HL-60 (cell line): ENCODE measurements at regions not wholly inside any gene's neighbourhood (a gene's known extent, or its start where the extent isn't known, plus 50 kb on each side); places are given as distances from the start of the nearest gene placed in this dataset.

Source experiments
- DNase-seq, 2 experiments: peaks; one replicate each; pipeline ENCODE4 v3.0.0-alpha.2; 2010 to 2020; ENCODE audit warnings: low read depth in 1 of 2, low spot score in 1 of 2
- H3K27ac ChIP-seq: fragments of 250-450 bp; sonication (Bioruptor Pico); replicated peaks from 2 replicates; pipeline ENCODE4 v1.5.1; 2020; ENCODE audit warnings: mild to moderate bottlenecking, moderate library complexity
- H3K27me3 ChIP-seq: fragments of 250-450 bp; sonication (Bioruptor Pico); 2 replicates; pipeline ENCODE4 v1.5.1; 2021; ENCODE audit warnings: mild to moderate bottlenecking, moderate library complexity; ENCODE audit not compliant: insufficient read depth, poor library complexity, severe bottlenecking
- H3K4me3 ChIP-seq: replicated peaks from 2 replicates; pipeline ENCODE4 v1.5.1; 2011; ENCODE audit warnings: mild to moderate bottlenecking, control low read depth, low read length; ENCODE audit not compliant: insufficient read depth
- CTCF ChIP-seq: IDR thresholded peaks from one replicate; pipeline ENCODE4 v1.5.1; 2011; ENCODE audit warnings: low read length, control low read depth, inconsistent platforms; ENCODE audit not compliant: insufficient read depth
- GABPA ChIP-seq: IDR thresholded peaks from 2 replicates; pipeline ENCODE4 v1.6.1; 2012; ENCODE audit warnings: low read depth
- POLR2AphosphoS5 ChIP-seq: IDR thresholded peaks from 2 replicates; pipeline ENCODE4 v1.6.1; 2012; ENCODE audit warnings: low read depth
- REST ChIP-seq: IDR thresholded peaks from 2 replicates; pipeline ENCODE4 v1.6.1; 2012; ENCODE audit warnings: low read depth; ENCODE audit not compliant: insufficient replicate concordance
- SPI1 ChIP-seq: IDR thresholded peaks from 2 replicates; pipeline ENCODE4 v1.6.1; 2012; ENCODE audit warnings: low read depth, mild to moderate bottlenecking, borderline replicate concordance

- no peaks in the 10 kb centered on the region for H3K27me3 ChIP-seq
- no peak for DNase-seq
Measured at GRCh38 chr16:52832771-52833170, 219.9 kb downstream of the CHD9NB start.

GRCh38 chr16:52827456-52827855 is 225.2 kb downstream of the CHD9NB start:
- no peak for DNase-seq
- no peak overlapping the region for H3K4me3 ChIP-seq
- H3K27ac ChIP-seq: no peak overlapping the region
- no peaks in the 10 kb centered on the region for H3K27me3 ChIP-seq
- no peak for TF ChIP-seq SPI1
- no peak for TF ChIP-seq GABPA
- no peak for TF ChIP-seq CTCF
- no peak for TF ChIP-seq REST
- no peak for TF ChIP-seq POLR2AphosphoS5

More at GRCh38 chr16:52832771-52833170, 219.9 kb downstream of the CHD9NB start:
- H3K4me3 ChIP-seq: no peak overlapping the region
- TF ChIP-seq CTCF: no peak
- no peak for TF ChIP-seq GABPA
- no peak for TF ChIP-seq SPI1
- TF ChIP-seq REST: no peak
- TF ChIP-seq POLR2AphosphoS5: no peak
- H3K27ac ChIP-seq: no peak overlapping the region

- H3K27me3 ChIP-seq: no peaks in the 10 kb centered on the region
- TF ChIP-seq POLR2AphosphoS5 (no peak), REST (no peak), SPI1 (no peak), GABPA (no peak)
- H3K4me3 ChIP-seq: no peak overlapping the region
- no peak overlapping the region for H3K27ac ChIP-seq
- no peak for DNase-seq
Measured at GRCh38 chr16:52825892-52826291, 226.8 kb downstream of the CHD9NB start.

- no peak for TF ChIP-seq SPI1
- TF ChIP-seq GABPA: no peak
- no peak for TF ChIP-seq REST
- no peak for TF ChIP-seq POLR2AphosphoS5
- TF ChIP-seq CTCF: no peak
- Histone ChIP-seq H3K4me3 (no peak overlapping the region), H3K27ac (no peak overlapping the region), H3K27me3 (no peaks in the 10 kb centered on the region)
- no peak for DNase-seq
Measured at GRCh38 chr16:52819808-52820207, 232.9 kb downstream of the CHD9NB start.
